SU-DHL-6 (cell line): ENCODE measurements at regions not wholly inside any gene's neighbourhood (a gene's known extent, or its start where the extent isn't known, plus 50 kb on each side); places are given as distances from the start of the nearest gene placed in this dataset.

Source experiments
- H2AFZ ChIP-seq: fragments of 200-600 bp; sonication (generic); 2 replicates; pipeline ENCODE4 v1.6.1; 2014; ENCODE audit warnings: low read depth, mild to moderate bottlenecking, moderate library complexity, mixed read lengths, antibody characterized with exemption, low read length; ENCODE audit not compliant: severe bottlenecking
- H3F3A ChIP-seq: fragments of 200-600 bp; shearing (Covaris generic); 2 replicates; pipeline ENCODE4 v1.6.0; 2016; ENCODE audit warnings: antibody characterized with exemption, mild to moderate bottlenecking; ENCODE audit not compliant: insufficient read depth
- H3K27ac ChIP-seq: fragments of 200-600 bp; sonication (generic); 2 replicates; pipeline ENCODE4 v1.5.1; 2016; ENCODE audit warnings: low read depth, mild to moderate bottlenecking, low read length, moderate library complexity, mixed read lengths
- H3K27me3 ChIP-seq: fragments of 200-600 bp; sonication (generic), shearing (Covaris generic); 2 replicates; pipeline ENCODE4 v1.6.0; 2014; ENCODE audit warnings: mild to moderate bottlenecking, low read length
- H3K36me3 ChIP-seq: fragments of 200-600 bp; sonication (generic); 2 replicates; pipeline ENCODE4 v1.6.1; 2014; ENCODE audit warnings: mild to moderate bottlenecking, low read length, mixed read lengths
- H3K4me2 ChIP-seq: fragments of 300-600, 200-600 bp; shearing (Covaris generic), sonication (generic); 2 replicates; pipeline ENCODE4 v1.6.0; 2014; ENCODE audit warnings: low read length, low read depth, mild to moderate bottlenecking; ENCODE audit not compliant: poor library complexity, severe bottlenecking
- H3K4me3 ChIP-seq: fragments of 200-600 bp; sonication (generic); 2 replicates; pipeline ENCODE4 v1.5.1; 2014; ENCODE audit warnings: antibody characterized with exemption, low read length, mild to moderate bottlenecking, mixed read lengths; ENCODE audit not compliant: insufficient read depth, poor library complexity, severe bottlenecking
- H3K79me2 ChIP-seq: fragments of 200-600 bp; sonication (generic); 2 replicates; pipeline ENCODE4 v1.6.1; 2014; ENCODE audit warnings: mild to moderate bottlenecking, low read length, moderate library complexity; ENCODE audit not compliant: insufficient read depth
- H3K9ac ChIP-seq: fragments of 200-600 bp; sonication (generic); 2 replicates; pipeline ENCODE4 v1.7.0; 2014; ENCODE audit warnings: mild to moderate bottlenecking, low read length
- H3K9me2 ChIP-seq: fragments of 200-600 bp; sonication (generic); replicated peaks from 2 replicates; pipeline ENCODE4 v1.6.1; 2014; ENCODE audit warnings: low read length; ENCODE audit not compliant: insufficient read depth
- H3K9me3 ChIP-seq: fragments of 200-600 bp; sonication (generic); 2 replicates; pipeline ENCODE4 v1.6.1; 2014; ENCODE audit warnings: low read length, mixed read lengths; ENCODE audit not compliant: insufficient read depth
- H4K20me1 ChIP-seq: fragments of 200-600 bp; sonication (generic); 2 replicates; pipeline ENCODE4 v1.6.1; 2014; ENCODE audit warnings: low read depth, mild to moderate bottlenecking, antibody characterized with exemption, low read length, moderate library complexity, mixed read lengths
- CTCF ChIP-seq: fragments of 200-600 bp; sonication (generic); IDR thresholded peaks from one replicate; pipeline ENCODE4 v1.5.1; 2017; ENCODE audit warnings: antibody characterized with exemption, mild to moderate bottlenecking, low read length, moderate library complexity; ENCODE audit not compliant: insufficient read depth, poor library complexity, severe bottlenecking
- EZH2phosphoT487 ChIP-seq: fragments of 200-600 bp; sonication (generic), shearing (Covaris generic); conservative IDR thresholded peaks from 2 replicates; pipeline ENCODE4 v1.6.1; 2018; ENCODE audit warnings: mild to moderate bottlenecking, antibody characterized with exemption, low read length, moderate library complexity, mixed read lengths

GRCh38 chr6:67663105-67663895, 971.8 kb upstream of the ADGRB3 start:
- no peak overlapping the region for H3K27ac ChIP-seq
- H4K20me1 ChIP-seq, result no peaks in the 10 kb centered on the region
- H3K4me3 ChIP-seq, result no peak overlapping the region
- no peaks in the 10 kb centered on the region for H3F3A ChIP-seq
- no peak overlapping the region for H3K4me2 ChIP-seq
- no peaks in the 10 kb centered on the region for H3K27me3 ChIP-seq
- H3K79me2 ChIP-seq, result no peaks in the 10 kb centered on the region
- no peaks in the 10 kb centered on the region for H3K9me3 ChIP-seq
- no peak overlapping the region for H2AFZ ChIP-seq
- no peak for TF ChIP-seq CTCF
- TF ChIP-seq EZH2phosphoT487, result no peak
- H3K36me3 ChIP-seq, result no peaks in the 10 kb centered on the region
- H3K9me2 ChIP-seq, result no peaks in the 10 kb centered on the region
- no peak overlapping the region for H3K9ac ChIP-seq

- H3K27me3 ChIP-seq, result no peaks in the 10 kb centered on the region
- H3K4me2 ChIP-seq, result no peak overlapping the region
- no peak overlapping the region for H3K9ac ChIP-seq
- no peak overlapping the region for H3K27ac ChIP-seq
- H3K9me3 ChIP-seq, result no peaks in the 10 kb centered on the region
- H3K79me2 ChIP-seq, result no peaks in the 10 kb centered on the region
- H3K36me3 ChIP-seq, result 0 out of 2 replicates have a peak, but pooled peaks cover 4% of the 10 kb centered on the region
- no peak overlapping the region for H3K4me3 ChIP-seq
- H4K20me1 ChIP-seq, result no peaks in the 10 kb centered on the region
- H3K9me2 ChIP-seq, result no peaks in the 10 kb centered on the region
- no peak for TF ChIP-seq EZH2phosphoT487
- no peak for TF ChIP-seq CTCF
- no peaks in the 10 kb centered on the region for H3F3A ChIP-seq
- no peak overlapping the region for H2AFZ ChIP-seq
Measured at GRCh38 chr6:67653561-67653960, 981.5 kb upstream of the ADGRB3 start.

- H3K9ac ChIP-seq, result no peak overlapping the region
- H3K27me3 ChIP-seq, result no peaks in the 10 kb centered on the region
- no peaks in the 10 kb centered on the region for H3K9me2 ChIP-seq
- no peaks in the 10 kb centered on the region for H3F3A ChIP-seq
- no peak overlapping the region for H3K4me2 ChIP-seq
- no peak overlapping the region for H3K4me3 ChIP-seq
- H3K36me3 ChIP-seq, result 0 out of 2 replicates have a peak, but pooled peaks cover 3% of the 10 kb centered on the region
- no peaks in the 10 kb centered on the region for H4K20me1 ChIP-seq
- H3K27ac ChIP-seq, result no peak overlapping the region
- no peaks in the 10 kb centered on the region for H3K9me3 ChIP-seq
- peak overlapping the region; percentile 68 for H2AFZ ChIP-seq
- H3K79me2 ChIP-seq, result no peaks in the 10 kb centered on the region
- TF ChIP-seq CTCF, result no peak
- TF ChIP-seq EZH2phosphoT487, result no peak
Measured at GRCh38 chr6:67646550-67646949, 988.5 kb upstream of the ADGRB3 start.
